ENCODE measurements at regions not wholly inside any gene's neighbourhood (a gene's known extent, or its start where the extent isn't known, plus 50 kb on each side); places are given as distances from the start of the nearest gene placed in this dataset.

DNA sequence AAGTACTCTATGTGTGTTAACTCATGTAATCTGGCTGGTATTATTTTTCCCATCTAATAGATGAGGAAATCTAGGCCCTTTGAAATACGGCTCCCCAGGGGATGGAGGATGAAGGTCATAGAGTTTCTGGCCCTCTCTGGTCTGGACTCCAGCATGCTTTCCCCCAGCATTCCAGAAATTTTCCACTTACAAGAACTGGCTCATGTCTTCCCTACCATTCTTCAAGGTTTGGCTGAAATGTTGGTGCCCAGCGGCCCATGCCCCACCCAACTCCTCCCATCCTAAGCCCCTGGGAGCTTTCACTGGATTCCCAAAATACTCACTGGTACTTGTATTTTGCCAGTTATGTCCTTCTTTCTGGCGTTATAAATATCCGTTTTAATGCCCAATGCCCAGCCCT lies 237.5 kb upstream of the NLRP1 start:
- TF ChIP-seq, protein P1, sequence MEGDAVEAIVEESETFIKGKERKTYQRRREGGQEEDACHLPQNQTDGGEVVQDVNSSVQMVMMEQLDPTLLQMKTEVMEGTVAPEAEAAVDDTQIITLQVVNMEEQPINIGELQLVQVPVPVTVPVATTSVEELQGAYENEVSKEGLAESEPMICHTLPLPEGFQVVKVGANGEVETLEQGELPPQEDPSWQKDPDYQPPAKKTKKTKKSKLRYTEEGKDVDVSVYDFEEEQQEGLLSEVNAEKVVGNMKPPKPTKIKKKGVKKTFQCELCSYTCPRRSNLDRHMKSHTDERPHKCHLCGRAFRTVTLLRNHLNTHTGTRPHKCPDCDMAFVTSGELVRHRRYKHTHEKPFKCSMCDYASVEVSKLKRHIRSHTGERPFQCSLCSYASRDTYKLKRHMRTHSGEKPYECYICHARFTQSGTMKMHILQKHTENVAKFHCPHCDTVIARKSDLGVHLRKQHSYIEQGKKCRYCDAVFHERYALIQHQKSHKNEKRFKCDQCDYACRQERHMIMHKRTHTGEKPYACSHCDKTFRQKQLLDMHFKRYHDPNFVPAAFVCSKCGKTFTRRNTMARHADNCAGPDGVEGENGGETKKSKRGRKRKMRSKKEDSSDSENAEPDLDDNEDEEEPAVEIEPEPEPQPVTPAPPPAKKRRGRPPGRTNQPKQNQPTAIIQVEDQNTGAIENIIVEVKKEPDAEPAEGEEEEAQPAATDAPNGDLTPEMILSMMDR (optimal IDR thresholded peaks at IDR 0.05 in 1 of 3, IDR thresholded peaks at IDR 0.05 in 1 of 3, conservative IDR thresholded peaks at IDR 0.05 in 1 of 3; ENCODE audit: extremely low read depth in 1 of 3, insufficient read depth in 2 of 3, low read length in 3 of 3): no peak
- TF ChIP-seq EZH2 (IDR thresholded peaks at IDR 0.05; ENCODE audit: low read length): no peak

Data from keratinocyte (primary cell).